ENCODE measurements at regions not wholly inside any gene's neighbourhood (a gene's known extent, or its start where the extent isn't known, plus 50 kb on each side); places are given as distances from the start of the nearest gene placed in this dataset.
A peak's percentile ranks its signal among the peaks of the same experiment; 100 is the strongest.
"Not testable (repeated sequence)": the region's sequence is repeated elsewhere in the genome, so short reads cannot be mapped to it uniquely, and the experiment has no call there.

- no peak for DNase-seq
Measured at GRCh38 chr1:177891809-177892208, 78.0 kb downstream of the SEC16B start.

DNA sequence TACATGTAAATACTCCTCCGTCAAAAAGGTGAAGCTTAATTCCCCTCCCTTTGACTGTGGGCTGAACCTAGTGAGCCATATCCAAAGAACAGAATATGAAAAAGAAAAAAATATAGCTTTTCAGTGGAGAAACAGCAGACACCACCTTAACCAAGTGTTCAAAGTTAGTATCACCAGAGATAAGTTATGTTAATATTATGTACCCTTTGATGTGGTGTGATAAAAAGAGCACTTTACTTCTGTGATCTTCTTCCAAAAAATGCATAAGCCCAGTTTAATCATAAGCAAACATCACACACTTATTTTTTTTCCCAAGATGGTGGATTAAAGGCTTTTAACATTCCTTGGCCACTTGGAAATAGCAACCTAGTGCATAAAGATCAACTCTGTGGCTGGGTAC, 79.4 kb downstream of the SEC16B start:
- DNase-seq = no peak

- no peak for DNase-seq
Measured at GRCh38 chr1:177884479-177885021, 85.3 kb downstream of the SEC16B start.

GRCh38 chr1:177883581-177883980, 86.3 kb downstream of the SEC16B start:
- DNase-seq = no peak

DNA sequence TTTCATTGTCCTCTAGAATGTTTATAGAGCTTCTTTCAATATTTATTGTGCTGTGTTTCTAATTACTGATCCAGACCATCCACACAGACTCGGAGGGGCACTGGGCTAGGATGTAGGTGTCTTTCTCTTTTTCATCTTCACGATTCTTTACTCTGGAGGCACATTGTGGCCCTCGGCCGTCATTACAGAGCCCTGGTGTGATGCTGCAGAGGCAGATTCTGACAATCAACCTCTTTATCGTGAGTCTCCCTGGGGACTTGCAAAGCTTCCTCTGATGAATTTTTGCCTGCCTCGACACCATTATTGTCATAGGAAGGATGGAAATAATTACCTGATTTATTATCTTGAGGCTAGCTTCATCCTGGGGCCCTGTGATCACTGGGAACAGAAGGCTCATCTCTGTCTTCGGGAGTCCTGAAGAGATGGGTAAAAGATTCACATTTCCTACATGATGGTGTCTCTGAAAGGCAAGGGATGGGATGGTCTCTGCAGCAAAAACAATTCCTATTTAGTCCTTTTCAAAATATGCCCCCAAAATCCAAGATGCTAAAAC, 89.4 kb downstream of the SEC16B start:
- DNase-seq = no peak

- DNase-seq = no peak
Measured at GRCh38 chr1:177877086-177877485, 92.8 kb downstream of the SEC16B start.

DNA sequence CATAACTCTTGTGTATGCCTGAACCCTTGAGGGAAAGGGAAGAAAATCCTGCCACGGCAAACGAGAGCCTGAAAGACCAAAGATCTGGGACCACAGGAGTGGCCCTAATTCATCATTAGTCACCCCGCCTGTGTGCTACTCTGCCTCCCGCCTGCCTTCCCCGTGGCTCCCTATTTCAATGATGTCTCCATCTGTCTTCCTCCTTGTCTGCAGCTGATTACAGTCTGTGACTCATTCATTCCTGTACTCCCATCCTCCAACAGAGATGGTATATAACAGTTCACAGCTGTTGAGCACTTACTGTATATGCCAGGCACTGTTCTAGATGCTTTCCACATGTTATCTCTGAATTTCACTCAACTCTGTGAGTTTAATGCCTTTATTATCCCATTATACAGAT, 96.6 kb downstream of the SEC16B start:
- DNase-seq = no peak

DNA sequence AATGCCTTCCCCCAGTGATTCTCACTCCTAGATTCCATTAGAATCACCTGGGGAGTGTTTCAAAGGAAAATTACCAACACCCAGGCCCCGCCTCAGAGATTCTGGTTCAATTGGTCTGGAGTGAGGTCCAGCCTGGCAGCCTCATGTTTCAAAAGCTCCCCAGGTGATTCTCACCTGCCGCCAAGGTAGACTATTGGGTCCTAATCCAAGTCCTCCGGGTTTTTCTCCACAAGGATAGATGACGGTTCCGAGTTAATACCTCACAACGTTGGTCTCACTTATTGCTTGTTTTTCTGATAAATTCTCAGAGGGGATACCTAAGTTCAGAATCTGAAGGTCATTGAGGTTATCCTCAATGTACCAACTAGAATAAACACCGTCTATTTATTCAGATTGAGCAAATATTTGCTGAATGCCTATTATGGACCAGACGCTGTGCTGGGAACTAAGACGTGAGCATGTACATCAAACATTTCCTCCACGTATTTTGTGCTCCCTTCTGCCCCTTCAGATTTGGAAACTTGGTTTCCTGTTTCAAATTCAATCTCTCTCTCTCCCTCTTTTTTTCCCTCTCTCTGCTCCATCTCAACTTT, 97.5 kb downstream of the SEC16B start:
- DNase-seq = no peak

GRCh38 chr1:177871613-177872307, 98.1 kb downstream of the SEC16B start:
- no peak for DNase-seq

DNA sequence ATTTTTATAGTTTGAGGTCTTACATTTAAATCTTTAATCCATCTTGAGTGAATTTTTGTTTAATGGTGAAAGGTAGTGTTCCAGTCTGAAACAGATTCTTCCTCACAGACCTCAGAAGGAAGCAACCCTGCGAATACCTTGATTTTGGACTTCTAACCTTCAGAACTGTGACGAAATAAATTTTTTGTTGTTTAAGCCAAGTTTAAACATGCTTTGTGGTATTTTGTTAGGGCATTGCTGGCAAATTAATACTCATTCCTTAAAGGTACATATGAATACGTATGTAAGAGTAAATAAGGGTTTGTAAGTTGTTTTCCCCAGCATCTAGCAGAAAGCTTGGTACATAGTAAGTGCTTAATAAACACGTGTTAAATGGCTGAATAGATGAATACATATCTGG, 100.3 kb downstream of the SEC16B start:
- no peak for DNase-seq

- DNase-seq = not testable (repeated sequence)
Measured at GRCh38 chr1:177869011-177869410, 100.8 kb downstream of the SEC16B start.

GRCh38 chr1:177865807-177866206, 104.1 kb downstream of the SEC16B start:
- DNase-seq = no peak

- peak; percentile 50 for DNase-seq
Measured at GRCh38 chr1:177864538-177865305, 105.1 kb downstream of the SEC16B start.

DNA sequence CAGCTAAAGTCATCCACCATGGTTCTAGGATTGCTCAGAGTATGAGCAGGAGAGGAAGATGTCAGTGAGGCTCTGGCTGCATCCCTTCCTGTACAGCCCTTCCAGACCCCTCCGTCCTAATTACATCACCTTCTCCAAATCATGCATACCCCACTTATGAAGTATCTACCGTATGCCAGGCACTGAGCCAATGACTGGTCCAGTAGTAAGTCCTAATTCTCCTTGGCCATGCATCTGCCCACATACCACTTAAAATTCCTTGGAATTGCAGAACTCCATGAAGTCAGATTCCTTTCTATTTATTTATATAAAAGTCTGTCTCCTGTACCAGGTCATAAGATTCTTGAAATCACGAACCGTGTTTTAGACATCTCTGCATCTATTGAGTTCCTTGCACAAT, 106.1 kb downstream of the SEC16B start:
- DNase-seq = no peak

- no peak for DNase-seq
Measured at GRCh38 chr1:177862916-177863315, 106.9 kb downstream of the SEC16B start.

GRCh38 chr1:177859572-177859971, 110.3 kb downstream of the SEC16B start:
- no peak for DNase-seq

DNA sequence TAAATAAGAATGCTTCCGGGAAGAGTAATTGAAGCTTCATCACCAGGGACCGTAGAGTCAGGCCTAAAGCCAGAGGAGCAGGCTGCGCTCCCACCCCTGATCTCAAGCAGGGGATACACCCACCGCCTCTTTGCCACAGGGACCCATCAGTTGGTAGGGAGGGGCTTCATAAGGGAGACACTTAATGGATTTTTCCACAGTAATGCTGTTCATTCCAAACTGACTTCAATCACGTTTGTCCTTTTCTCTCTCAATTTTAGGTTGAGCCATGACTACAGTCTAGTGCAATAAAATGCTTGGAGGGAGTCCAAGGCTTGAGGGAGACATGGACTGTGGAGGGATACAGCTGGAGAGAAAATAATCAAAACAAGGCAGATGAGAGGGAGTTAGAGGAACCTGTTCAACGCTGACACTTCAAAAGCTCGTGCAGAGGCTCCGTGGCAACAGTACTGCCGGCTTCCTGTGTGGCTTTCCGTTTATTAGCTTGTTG, 111.5 kb downstream of the SEC16B start:
- no peak for DNase-seq

GRCh38 chr1:177857285-177857684, 112.6 kb downstream of the SEC16B start:
- DNase-seq = no peak

- DNase-seq = no peak
Measured at GRCh38 chr1:177854951-177855350, 114.9 kb downstream of the SEC16B start.

- DNase-seq = no peak
Measured at GRCh38 chr1:177849579-177850290, 120.1 kb downstream of the SEC16B start.

- DNase-seq = no peak
Measured at GRCh38 chr1:177849130-177849529, 120.7 kb downstream of the SEC16B start.

- no peak for DNase-seq
Measured at GRCh38 chr1:177848577-177848976, 121.3 kb downstream of the SEC16B start.

- DNase-seq = no peak
Measured at GRCh38 chr1:177847843-177848242, 122.0 kb downstream of the SEC16B start.

Measured in midbrain (tissue), 1 donor.